ENCODE measurements at regions not wholly inside any gene's neighbourhood (a gene's known extent, or its start where the extent isn't known, plus 50 kb on each side); places are given as distances from the start of the nearest gene placed in this dataset.

GRCh38 chr6:92114091-92114675 is 1305.2 kb downstream of the EPHA7 start:
- Histone ChIP-seq H2AFZ (no peak overlapping the region), H3K4me3 (no peak overlapping the region), H3K36me3 (ENCODE audit: low read depth) (no peaks in the 10 kb centered on the region), H3K27me3 (ENCODE audit: insufficient read depth, low read depth) (no peaks in the 10 kb centered on the region), H3K4me1 (replicated peaks; ENCODE audit: insufficient read depth) (no peaks in the 10 kb centered on the region), H3K9me3 (ENCODE audit: insufficient read depth, low read depth) (no peaks in the 10 kb centered on the region), H3F3A (ENCODE audit: insufficient read depth, low read depth) (no peaks in the 10 kb centered on the region), H3K27ac (no peak overlapping the region), H3K9me2 (ENCODE audit: insufficient read depth) (no peaks in the 10 kb centered on the region), H3K4me2 (no peak overlapping the region), H4K20me1 (ENCODE audit: insufficient read depth) (no peaks in the 10 kb centered on the region), H3K79me2 (ENCODE audit: low read depth) (no peaks in the 10 kb centered on the region)
- BruUV-seq (replicated peaks), result no TSS peak
- ChIA-PET CTCF (no interaction called here), POLR2A (ENCODE audit: unreplicated experiment) (no interaction called here)
- DNase-seq, result no peak
- no peak for TF ChIP-seq EZH2 (IDR thresholded peaks at IDR 0.05; ENCODE audit: low read depth)
- no peak for TF ChIP-seq CTCF (conservative IDR thresholded peaks at IDR 0.05)
- intact Hi-C loops (cut with micrococcal nuclease; ENCODE audit: unreplicated experiment), result no loop called here

- no peak for TF ChIP-seq EZH2 (IDR thresholded peaks at IDR 0.05; ENCODE audit: low read depth)
- TF ChIP-seq CTCF (conservative IDR thresholded peaks at IDR 0.05), result no peak
- BruUV-seq (replicated peaks), result no TSS peak
- Histone ChIP-seq H3K27me3 (ENCODE audit: insufficient read depth, low read depth) (no peaks in the 10 kb centered on the region), H3K4me1 (replicated peaks; ENCODE audit: insufficient read depth) (no peaks in the 10 kb centered on the region), H4K20me1 (ENCODE audit: insufficient read depth) (no peaks in the 10 kb centered on the region), H3K4me3 (no peak overlapping the region), H3K9me2 (ENCODE audit: insufficient read depth) (no peaks in the 10 kb centered on the region), H3K27ac (no peak overlapping the region), H3K79me2 (ENCODE audit: low read depth) (no peaks in the 10 kb centered on the region), H3F3A (ENCODE audit: insufficient read depth, low read depth) (no peaks in the 10 kb centered on the region), H3K4me2 (no peak overlapping the region), H3K36me3 (ENCODE audit: low read depth) (no peaks in the 10 kb centered on the region), H3K9me3 (ENCODE audit: insufficient read depth, low read depth) (no peaks in the 10 kb centered on the region), H2AFZ (no peak overlapping the region)
- intact Hi-C loops (cut with micrococcal nuclease; ENCODE audit: unreplicated experiment), result no loop called here
- ChIA-PET CTCF (no interaction called here), POLR2A (ENCODE audit: unreplicated experiment) (no interaction called here)
- no peak for DNase-seq
These were observed 1308.0 kb downstream of the EPHA7 start for GRCh38 chr6:92111386-92111785.

- Histone ChIP-seq H3K4me1 (replicated peaks; ENCODE audit: insufficient read depth) (no peaks in the 10 kb centered on the region), H3K36me3 (ENCODE audit: low read depth) (no peaks in the 10 kb centered on the region), H3F3A (ENCODE audit: insufficient read depth, low read depth) (no peaks in the 10 kb centered on the region), H2AFZ (no peak overlapping the region), H3K4me3 (no peak overlapping the region), H3K79me2 (ENCODE audit: low read depth) (no peaks in the 10 kb centered on the region), H3K27me3 (ENCODE audit: insufficient read depth, low read depth) (no peaks in the 10 kb centered on the region), H4K20me1 (ENCODE audit: insufficient read depth) (no peaks in the 10 kb centered on the region), H3K9me3 (ENCODE audit: insufficient read depth, low read depth) (no peaks in the 10 kb centered on the region), H3K4me2 (no peak overlapping the region), H3K9me2 (ENCODE audit: insufficient read depth) (no peaks in the 10 kb centered on the region), H3K27ac (no peak overlapping the region)
- no TSS peak for BruUV-seq (replicated peaks)
- CTCF ChIA-PET, result interaction anchor here (0.6 kb wide), 1 partner anchor 296 kb away, joined by 3 read pairs; no protein-coding TSS in a partner anchor
- DNase-seq, result no peak
- TF ChIP-seq EZH2 (IDR thresholded peaks at IDR 0.05; ENCODE audit: low read depth) (no peak), CTCF (conservative IDR thresholded peaks at IDR 0.05) (no peak)
- intact Hi-C loops (cut with micrococcal nuclease; ENCODE audit: unreplicated experiment), result no loop called here
- POLR2A ChIA-PET (ENCODE audit: unreplicated experiment), result no interaction called here
These were observed 1309.0 kb downstream of the EPHA7 start for GRCh38 chr6:92110403-92110802.
